Peyer's patch (tissue), 4 donors: ENCODE measurements at regions not wholly inside any gene's neighbourhood (a gene's known extent, or its start where the extent isn't known, plus 50 kb on each side); places are given as distances from the start of the nearest gene placed in this dataset.

Source experiments
- POLR2A ChIP-seq, 2 donors: fragments of 450-650 bp; IDR thresholded peaks; one replicate each; pipeline ENCODE4 v1.5.1; 2017; ENCODE audit warnings: antibody characterized with exemption in 2 of 2, mild to moderate bottlenecking in 2 of 2, moderate library complexity in 2 of 2
- TF ChIP-seq, protein P1 (sequence below), 6 experiments: fragments of 450-650 bp in 4 of 6; fragments of 200-600 bp in 2 of 6; sonication (generic) in 1 of 6; IDR thresholded peaks; one replicate each; pipeline ENCODE4 v1.5.1; 2017 to 2019; ENCODE audit warnings: antibody characterized with exemption in 6 of 6, mild to moderate bottlenecking in 3 of 6, moderate library complexity in 1 of 6

DNA sequence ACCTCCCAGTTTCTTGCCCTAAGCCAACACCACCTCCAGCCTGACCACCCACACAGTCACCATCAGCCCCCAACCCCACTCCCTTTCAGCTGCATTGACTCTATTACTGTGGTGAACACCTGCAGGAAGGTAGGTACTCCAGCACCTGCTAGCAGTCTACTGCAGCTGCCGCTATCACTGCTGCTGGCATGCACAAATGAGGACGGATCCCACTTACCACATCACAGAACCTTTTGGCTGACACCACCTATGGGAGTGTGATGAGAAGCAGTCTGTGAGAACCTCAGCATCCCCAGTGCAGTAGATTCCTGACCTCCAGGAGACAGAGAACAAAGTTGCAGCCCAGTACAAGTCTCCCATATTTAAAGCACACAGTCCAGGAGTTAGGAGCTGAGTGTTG, 71.9 kb downstream of the ANXA1 start:
- TF ChIP-seq, protein P1, sequence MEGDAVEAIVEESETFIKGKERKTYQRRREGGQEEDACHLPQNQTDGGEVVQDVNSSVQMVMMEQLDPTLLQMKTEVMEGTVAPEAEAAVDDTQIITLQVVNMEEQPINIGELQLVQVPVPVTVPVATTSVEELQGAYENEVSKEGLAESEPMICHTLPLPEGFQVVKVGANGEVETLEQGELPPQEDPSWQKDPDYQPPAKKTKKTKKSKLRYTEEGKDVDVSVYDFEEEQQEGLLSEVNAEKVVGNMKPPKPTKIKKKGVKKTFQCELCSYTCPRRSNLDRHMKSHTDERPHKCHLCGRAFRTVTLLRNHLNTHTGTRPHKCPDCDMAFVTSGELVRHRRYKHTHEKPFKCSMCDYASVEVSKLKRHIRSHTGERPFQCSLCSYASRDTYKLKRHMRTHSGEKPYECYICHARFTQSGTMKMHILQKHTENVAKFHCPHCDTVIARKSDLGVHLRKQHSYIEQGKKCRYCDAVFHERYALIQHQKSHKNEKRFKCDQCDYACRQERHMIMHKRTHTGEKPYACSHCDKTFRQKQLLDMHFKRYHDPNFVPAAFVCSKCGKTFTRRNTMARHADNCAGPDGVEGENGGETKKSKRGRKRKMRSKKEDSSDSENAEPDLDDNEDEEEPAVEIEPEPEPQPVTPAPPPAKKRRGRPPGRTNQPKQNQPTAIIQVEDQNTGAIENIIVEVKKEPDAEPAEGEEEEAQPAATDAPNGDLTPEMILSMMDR (IDR thresholded peaks at IDR 0.05): no peak
- TF ChIP-seq POLR2A (IDR thresholded peaks at IDR 0.05): no peak
